Activated CD4-positive, alpha-beta T cell treated with anti-CD3 and anti-CD28 coated beads, Interleukin-2, amount 50 U/mL, for 4 hours (primary cell): ENCODE measurements at regions not wholly inside any gene's neighbourhood (a gene's known extent, or its start where the extent isn't known, plus 50 kb on each side); places are given as distances from the start of the nearest gene placed in this dataset.
A peak's percentile ranks its signal among the peaks of the same experiment; 100 is the strongest.

ENCODE experiments used
- DNase-seq, 2 experiments: peaks; one replicate each; pipeline ENCODE4 v3.0.0-alpha.2; 2020

GRCh38 chr2:238963161-238963970, 115.5 kb downstream of the TWIST2 start:
- DNase-seq: no peak

GRCh38 chr2:238963971-238964328, 116.1 kb downstream of the TWIST2 start:
- DNase-seq: no peak

- no peak for DNase-seq
These were observed 116.7 kb downstream of the TWIST2 start for GRCh38 chr2:238964544-238965067.

- DNase-seq: no peak
These were observed 117.6 kb downstream of the TWIST2 start for GRCh38 chr2:238965371-238966071.

GRCh38 chr2:238966072-238966937, 118.4 kb downstream of the TWIST2 start:
- DNase-seq: no peak

GRCh38 chr2:238967031-238967977, 119.4 kb downstream of the TWIST2 start:
- DNase-seq: no peak

GRCh38 chr2:238967978-238968360, 120.1 kb downstream of the TWIST2 start:
- no peak for DNase-seq

- DNase-seq: no peak
These were observed 120.9 kb downstream of the TWIST2 start for GRCh38 chr2:238968616-238969384.

- DNase-seq: no peak
These were observed 122.0 kb downstream of the TWIST2 start for GRCh38 chr2:238969857-238970256.

- peak; percentile 12 to 22 for DNase-seq
These were observed 122.7 kb downstream of the TWIST2 start for GRCh38 chr2:238970553-238971081.

GRCh38 chr2:238971318-238972145, 123.6 kb downstream of the TWIST2 start:
- no peak for DNase-seq

GRCh38 chr2:238972146-238972445, 124.2 kb downstream of the TWIST2 start:
- DNase-seq: no peak

- DNase-seq: no peak
These were observed 125.3 kb downstream of the TWIST2 start for GRCh38 chr2:238973038-238973739.

- no peak for DNase-seq
These were observed 126.2 kb downstream of the TWIST2 start for GRCh38 chr2:238974081-238974480.

- no peak for DNase-seq
These were observed 126.7 kb downstream of the TWIST2 start for GRCh38 chr2:238974501-238975166.

GRCh38 chr2:238975408-238975807, 127.5 kb downstream of the TWIST2 start:
- DNase-seq: no peak

GRCh38 chr2:238978497-238978896, 130.6 kb downstream of the TWIST2 start:
- no peak for DNase-seq

GRCh38 chr2:238979636-238980035, 131.8 kb downstream of the TWIST2 start:
- no peak for DNase-seq
